ENCODE measurements at regions not wholly inside any gene's neighbourhood (a gene's known extent, or its start where the extent isn't known, plus 50 kb on each side); places are given as distances from the start of the nearest gene placed in this dataset.

- DNase-seq (ENCODE audit: low spot score) (no peak), ATAC-seq (no peak)
- CTCF ChIA-PET, result no interaction called here
- Mint-ChIP-seq H3K9me3 (peaks cover 49% of the 10 kb centered on the region), H3K27ac (no peak overlapping the region), H3K4me3 (no peak overlapping the region), H3K36me3 (peaks cover 62% of the 10 kb centered on the region), H3K4me1 (no peaks in the 10 kb centered on the region), H3K27me3 (ENCODE audit: low read depth) (peaks cover 10% of the 10 kb centered on the region)
- TF ChIP-seq CTCF (IDR thresholded peaks at IDR 0.05) (no peak), ZNF416 (CRISPR knock-in tag; IDR thresholded peaks at IDR 0.05) (no peak), ZNF121 (CRISPR knock-in tag; IDR thresholded peaks at IDR 0.05) (no peak), ZNF512 (CRISPR knock-in tag; IDR thresholded peaks at IDR 0.05; ENCODE audit: borderline replicate concordance) (no peak), ELF4 (CRISPR knock-in tag; IDR thresholded peaks at IDR 0.05; ENCODE audit: low read depth) (no peak), ZNF532 (CRISPR knock-in tag; IDR thresholded peaks at IDR 0.05; ENCODE audit: borderline replicate concordance) (no peak)
- TF ChIP-seq, protein P1, sequence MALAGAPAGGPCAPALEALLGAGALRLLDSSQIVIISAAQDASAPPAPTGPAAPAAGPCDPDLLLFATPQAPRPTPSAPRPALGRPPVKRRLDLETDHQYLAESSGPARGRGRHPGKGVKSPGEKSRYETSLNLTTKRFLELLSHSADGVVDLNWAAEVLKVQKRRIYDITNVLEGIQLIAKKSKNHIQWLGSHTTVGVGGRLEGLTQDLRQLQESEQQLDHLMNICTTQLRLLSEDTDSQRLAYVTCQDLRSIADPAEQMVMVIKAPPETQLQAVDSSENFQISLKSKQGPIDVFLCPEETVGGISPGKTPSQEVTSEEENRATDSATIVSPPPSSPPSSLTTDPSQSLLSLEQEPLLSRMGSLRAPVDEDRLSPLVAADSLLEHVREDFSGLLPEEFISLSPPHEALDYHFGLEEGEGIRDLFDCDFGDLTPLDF (CRISPR knock-in tag; IDR thresholded peaks at IDR 0.05), result no peak
- POLR2A ChIA-PET, result no interaction called here
Measured at GRCh38 chr17:22514767-22515320, 822.5 kb downstream of the KCNJ18 start.

DNA sequence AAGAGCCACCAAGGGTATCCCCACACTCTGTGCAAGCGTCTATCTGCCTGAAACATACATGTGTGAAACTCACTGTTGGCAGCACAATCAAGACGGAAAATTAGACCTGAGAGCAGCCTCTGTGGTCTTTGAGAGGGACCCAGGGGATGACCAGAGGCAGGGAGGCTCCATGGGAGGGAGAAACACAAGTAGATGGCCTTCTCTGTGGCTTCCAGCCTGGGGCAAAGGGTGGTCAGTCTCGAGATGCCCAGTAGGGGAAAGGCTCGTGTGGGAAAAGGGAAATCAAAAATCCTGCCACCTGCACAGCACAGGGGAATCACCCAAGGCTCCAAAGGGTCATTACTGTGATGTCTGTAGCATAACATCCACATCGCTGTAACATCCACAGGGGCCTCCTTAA lies 823.3 kb downstream of the KCNJ18 start:
- Mint-ChIP-seq H3K27ac (no peak overlapping the region), H3K4me3 (no peak overlapping the region), H3K36me3 (peaks cover 54% of the 10 kb centered on the region), H3K9me3 (peaks cover 42% of the 10 kb centered on the region), H3K27me3 (ENCODE audit: low read depth) (peaks cover 10% of the 10 kb centered on the region), H3K4me1 (no peaks in the 10 kb centered on the region)
- DNase-seq (ENCODE audit: low spot score), result no peak
- POLR2A ChIA-PET, result no interaction called here
- CTCF ChIA-PET, result no interaction called here
- ATAC-seq, result no peak
- TF ChIP-seq FOXP4 (CRISPR knock-in tag; IDR thresholded peaks at IDR 0.05) (no peak), ZNF138 (CRISPR knock-in tag; conservative IDR thresholded peaks at IDR 0.05) (no peak), MLX (CRISPR knock-in tag; IDR thresholded peaks at IDR 0.05) (no peak), ATF1 (CRISPR knock-in tag; IDR thresholded peaks at IDR 0.05) (no peak), TEAD4 (CRISPR knock-in tag; IDR thresholded peaks at IDR 0.05) (no peak), KAT7 (CRISPR knock-in tag; IDR thresholded peaks at IDR 0.05; ENCODE audit: borderline replicate concordance) (no peak), SMAD3 (CRISPR knock-in tag; IDR thresholded peaks at IDR 0.05; ENCODE audit: borderline replicate concordance) (no peak), ZBTB21 (CRISPR knock-in tag; IDR thresholded peaks at IDR 0.05; ENCODE audit: borderline replicate concordance) (no peak), ATF6 (CRISPR knock-in tag; IDR thresholded peaks at IDR 0.05) (no peak)
- TF ChIP-seq, protein P2, sequence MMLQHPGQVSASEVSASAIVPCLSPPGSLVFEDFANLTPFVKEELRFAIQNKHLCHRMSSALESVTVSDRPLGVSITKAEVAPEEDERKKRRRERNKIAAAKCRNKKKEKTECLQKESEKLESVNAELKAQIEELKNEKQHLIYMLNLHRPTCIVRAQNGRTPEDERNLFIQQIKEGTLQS (CRISPR knock-in tag; conservative IDR thresholded peaks at IDR 0.05), result no peak
- TF ChIP-seq, protein P3, sequence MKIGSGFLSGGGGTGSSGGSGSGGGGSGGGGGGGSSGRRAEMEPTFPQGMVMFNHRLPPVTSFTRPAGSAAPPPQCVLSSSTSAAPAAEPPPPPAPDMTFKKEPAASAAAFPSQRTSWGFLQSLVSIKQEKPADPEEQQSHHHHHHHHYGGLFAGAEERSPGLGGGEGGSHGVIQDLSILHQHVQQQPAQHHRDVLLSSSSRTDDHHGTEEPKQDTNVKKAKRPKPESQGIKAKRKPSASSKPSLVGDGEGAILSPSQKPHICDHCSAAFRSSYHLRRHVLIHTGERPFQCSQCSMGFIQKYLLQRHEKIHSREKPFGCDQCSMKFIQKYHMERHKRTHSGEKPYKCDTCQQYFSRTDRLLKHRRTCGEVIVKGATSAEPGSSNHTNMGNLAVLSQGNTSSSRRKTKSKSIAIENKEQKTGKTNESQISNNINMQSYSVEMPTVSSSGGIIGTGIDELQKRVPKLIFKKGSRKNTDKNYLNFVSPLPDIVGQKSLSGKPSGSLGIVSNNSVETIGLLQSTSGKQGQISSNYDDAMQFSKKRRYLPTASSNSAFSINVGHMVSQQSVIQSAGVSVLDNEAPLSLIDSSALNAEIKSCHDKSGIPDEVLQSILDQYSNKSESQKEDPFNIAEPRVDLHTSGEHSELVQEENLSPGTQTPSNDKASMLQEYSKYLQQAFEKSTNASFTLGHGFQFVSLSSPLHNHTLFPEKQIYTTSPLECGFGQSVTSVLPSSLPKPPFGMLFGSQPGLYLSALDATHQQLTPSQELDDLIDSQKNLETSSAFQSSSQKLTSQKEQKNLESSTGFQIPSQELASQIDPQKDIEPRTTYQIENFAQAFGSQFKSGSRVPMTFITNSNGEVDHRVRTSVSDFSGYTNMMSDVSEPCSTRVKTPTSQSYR (CRISPR knock-in tag; IDR thresholded peaks at IDR 0.05), result no peak

All from WTC11 (cell line).